LoVo (cell line): ENCODE measurements at regions not wholly inside any gene's neighbourhood (a gene's known extent, or its start where the extent isn't known, plus 50 kb on each side); places are given as distances from the start of the nearest gene placed in this dataset.
"Not testable (repeated sequence)": the region's sequence is repeated elsewhere in the genome, so short reads cannot be mapped to it uniquely, and the experiment has no call there.

Source experiments
- DNase-seq: peaks from one replicate; pipeline ENCODE4 v3.0.0-alpha.2; 2016; ENCODE audit warnings: low spot score

DNA sequence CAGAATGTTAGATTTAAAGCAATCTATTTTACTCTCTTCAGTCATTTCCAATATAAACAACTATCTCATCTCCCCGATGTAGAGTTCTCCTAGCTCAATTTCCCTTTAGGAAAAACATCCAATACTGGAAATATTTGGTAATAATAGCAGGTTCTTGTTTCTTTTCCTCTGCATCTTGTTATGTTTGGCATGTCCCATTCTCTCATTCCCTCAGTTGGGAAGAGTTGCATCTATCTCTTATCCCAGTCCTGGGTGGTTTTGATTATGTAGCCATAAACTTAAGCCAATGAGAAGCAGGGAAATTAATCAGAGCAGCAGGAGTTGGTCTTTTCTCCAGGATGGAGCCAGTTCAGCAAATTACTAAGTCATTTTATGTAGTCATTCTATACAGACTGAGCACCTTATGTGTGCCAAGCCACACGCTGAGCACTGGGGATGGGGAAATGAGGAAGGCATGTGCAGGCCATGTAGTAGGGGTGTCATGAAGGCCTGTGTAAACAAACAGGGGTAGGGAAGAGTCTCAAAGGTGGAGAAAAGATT is 418.2 kb upstream of the NFIA start:
- DNase-seq = no peak

DNA sequence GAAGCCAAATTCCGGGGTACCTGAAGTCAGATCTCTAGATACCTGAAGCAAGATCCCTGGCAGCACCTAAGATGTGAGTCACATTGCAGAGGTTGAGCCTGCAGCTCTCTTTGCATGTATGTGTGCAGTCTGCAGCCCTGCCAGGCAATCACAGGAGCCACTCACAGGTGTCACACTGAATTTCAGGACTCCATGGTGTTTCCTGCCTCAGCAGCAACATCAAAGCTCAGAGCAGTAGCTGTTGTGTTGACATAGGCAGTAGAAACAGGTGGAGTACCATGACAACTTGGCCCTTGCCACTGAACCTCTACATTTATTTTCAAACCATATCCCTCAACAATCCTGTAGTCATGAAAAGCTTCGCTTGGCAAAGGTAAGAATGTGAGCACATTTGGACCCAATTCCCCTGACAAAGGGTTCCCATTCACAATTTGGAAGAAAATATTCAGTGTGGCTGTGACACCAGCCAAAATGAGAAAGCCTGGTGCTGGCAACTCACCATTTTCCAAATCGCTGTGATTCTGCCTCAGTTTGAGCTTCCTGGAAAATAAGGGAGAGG is 419.8 kb upstream of the NFIA start:
- no peak for DNase-seq

DNA sequence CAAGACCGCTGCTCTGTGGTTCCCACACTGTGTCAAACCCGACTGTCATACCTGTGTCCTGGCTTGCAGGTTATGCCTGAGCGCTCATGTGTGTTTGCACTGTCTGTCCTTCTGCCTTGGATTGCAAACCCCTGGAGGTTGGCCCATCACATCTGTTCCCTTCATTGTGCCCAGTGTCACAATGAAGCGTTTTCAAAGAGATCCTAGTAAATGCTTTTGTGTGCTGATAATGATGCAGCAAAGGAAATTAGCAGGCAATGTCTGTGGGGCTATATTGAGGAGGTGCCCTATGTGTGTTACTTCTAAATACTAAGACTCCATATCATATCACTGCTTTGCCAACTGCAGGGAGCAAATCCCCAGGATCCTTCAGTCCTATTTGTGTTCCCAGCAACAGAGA is 424.4 kb upstream of the NFIA start:
- DNase-seq = no peak

DNA sequence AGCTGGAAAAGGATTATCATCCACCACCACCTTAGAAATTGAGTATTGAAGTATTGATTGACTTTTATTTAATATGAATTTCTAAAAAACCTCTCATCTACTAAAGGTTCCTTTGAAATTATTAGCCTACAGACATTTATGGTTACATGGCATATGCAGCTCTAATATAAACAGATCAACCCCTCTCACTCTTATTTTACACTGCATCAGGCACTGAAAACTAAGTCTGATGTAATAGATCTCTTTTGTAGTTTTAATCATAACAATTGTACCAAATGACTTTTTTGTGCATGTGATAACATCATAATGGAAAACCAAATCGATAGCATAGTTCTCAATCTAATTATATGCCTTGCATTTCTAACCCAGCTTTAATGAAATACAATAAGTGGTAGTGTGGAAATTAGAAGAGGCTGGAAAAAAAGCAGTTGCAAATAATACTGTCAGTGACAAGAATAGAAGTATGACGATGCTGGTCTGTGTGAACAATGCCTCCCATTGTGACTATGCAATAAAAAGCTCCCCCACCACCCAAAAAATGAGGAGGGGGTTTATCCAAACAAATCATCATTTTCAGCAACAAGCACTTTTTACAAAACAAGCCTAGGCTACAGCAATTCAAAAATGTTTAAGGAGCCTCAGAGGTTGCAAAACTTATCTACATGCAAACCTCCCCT is 426.5 kb upstream of the NFIA start:
- DNase-seq = no peak

DNA sequence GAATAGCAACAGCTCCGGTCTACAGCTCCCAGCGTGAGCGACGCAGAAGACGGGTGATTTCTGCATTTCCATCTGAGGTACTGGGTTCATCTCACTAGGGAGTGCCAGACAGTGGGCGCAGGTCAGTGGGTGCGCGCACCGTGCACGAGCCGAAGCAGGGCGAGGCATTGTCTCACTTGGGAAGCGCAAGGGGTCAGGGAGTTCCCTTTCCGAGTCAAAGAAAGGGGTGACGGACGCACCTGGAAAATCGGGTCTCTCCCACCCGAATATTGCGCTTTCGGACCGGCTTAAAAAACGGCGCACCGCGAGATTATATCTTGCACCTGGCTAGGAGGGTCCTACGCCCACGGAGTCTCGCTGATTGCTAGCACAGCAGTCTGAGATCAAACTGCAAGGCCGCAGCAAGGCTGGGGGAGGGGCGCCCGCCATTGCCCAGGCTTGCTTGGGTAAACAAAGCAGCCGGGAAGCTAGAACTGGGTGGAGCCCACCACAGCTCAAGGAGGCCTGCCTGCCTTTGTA is 442.3 kb upstream of the NFIA start:
- not testable (repeated sequence) for DNase-seq

DNA sequence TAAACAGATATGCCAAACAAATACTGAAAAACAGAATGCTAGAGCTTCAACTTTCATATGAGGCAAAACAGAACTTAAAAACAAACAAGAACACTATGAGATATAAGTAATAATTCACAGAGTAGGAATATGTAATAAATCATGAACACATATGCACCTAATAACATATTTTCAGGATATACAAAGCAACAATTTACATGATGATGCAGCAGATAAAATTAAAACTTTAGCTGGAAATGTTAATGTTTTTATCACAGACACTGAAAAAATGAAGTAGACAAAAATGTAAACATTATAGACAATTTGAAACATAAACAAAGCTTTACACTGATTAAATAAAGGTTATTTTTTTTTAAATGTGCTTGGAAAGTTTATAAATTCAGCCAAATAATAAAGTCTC is 443.1 kb upstream of the NFIA start:
- DNase-seq = no peak

DNA sequence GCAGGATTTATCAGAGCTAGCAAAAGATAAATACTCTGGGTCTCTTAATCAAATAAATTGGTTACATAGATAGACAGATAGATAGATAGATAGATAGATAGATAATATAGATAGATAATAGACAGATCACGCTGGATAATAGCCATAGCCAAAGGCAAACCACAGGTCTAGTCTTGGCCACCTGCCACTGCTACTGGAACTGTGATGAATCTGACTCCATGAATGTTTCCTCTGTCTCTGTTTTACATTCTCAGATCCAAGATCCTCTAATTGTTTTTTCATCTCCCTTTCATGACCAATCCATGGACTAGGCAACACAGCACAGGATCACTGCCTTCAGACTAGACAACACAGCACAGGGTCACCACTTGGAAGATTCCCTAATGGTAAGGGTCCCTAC is 444.7 kb upstream of the NFIA start:
- no peak for DNase-seq

DNA sequence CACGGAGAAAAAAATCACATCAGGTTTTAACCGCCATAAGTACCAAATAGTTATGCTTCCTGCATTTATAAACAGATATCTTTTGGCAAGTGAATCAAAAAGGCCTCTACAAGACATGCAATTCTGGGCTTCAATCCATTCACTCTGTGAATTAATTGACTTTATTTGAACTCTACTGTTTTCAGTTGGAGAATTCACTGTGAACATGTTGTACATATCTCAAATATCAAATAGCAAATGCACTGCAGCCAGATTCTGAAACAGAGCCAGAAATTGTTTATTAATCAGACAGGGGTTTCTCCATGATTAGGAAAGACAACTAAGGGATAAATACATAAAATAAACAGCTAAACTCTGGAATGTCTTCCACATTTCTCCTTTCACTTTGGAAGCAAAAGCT is 445.4 kb upstream of the NFIA start:
- no peak for DNase-seq

DNA sequence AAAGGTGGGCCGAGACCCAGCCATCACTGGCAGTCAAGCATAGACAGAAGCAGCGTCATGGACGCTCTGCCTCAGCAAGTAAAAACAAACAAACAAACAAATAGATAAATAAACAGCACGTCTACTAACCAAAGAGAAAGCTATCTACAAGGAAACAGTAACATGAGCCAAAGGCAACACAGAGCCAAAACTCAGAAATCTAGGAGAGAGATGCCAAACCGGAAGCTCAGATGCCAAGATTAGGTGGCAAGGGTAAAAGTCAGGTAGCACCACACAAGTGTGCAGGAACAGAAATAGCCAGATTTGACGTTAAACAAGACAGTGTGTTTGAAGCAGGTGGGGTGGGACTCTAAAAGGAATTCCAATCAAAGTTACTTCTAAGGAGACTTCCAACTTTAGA is 448.3 kb upstream of the NFIA start:
- no peak for DNase-seq

DNA sequence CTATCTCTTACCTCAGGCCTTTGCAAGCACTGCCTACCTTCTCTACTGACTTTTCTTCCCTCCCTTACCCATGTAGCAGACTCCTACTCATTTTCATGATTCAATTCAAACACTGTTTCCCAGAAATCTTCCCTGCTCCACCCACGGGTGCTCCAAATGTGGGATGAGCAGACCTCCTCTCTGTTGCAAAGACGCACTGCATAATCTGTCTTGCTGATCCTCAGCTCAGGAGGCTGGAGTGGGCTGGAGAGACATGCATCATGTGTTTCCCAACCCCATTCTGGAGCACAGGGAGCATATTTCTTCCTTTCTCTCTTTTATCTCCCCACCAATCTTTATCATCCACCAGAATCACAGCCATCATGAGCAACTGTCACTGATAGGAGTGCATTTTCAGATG is 459.9 kb upstream of the NFIA start:
- no peak for DNase-seq

DNA sequence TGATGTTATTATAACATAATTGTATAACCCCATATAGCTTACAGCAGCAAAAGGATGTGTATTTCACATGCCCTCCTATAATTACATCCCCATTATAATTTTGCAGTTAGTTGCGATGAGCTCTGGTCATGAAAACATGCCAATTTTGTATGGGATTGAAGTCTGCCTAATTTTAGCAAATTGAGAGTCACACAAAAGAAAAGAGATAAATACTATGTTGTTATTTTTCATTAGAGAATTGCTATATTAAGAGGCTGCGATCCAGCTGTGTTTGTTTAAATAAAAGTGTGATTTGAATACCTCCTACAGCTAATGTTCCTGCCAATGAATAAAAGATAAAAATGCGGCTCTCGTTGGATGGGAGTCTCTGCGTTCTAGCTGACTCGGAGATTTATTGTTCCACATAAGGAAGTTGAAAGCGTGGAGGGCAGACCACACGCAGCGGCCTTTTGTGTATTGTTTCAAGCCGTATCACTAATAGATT is 461.0 kb upstream of the NFIA start:
- no peak for DNase-seq

DNA sequence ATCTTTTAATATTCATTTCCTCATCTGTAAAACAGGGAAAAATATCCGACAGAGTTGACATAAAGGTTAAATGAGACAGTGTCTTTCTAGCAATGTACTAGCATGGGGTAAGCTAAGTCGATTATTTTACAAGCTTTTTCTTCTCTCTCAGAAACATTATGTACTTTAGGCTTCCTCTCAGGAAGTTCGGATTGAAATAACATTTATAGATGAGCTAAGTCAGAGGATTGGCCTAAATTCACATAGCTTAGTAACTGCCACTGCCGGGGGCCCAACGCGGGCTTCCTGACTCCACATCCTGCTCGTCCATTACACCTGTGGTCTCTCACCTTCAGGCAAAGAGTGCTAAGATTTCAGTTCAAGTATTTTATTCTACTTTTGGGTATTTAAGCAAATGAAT is 462.3 kb upstream of the NFIA start:
- no peak for DNase-seq

DNA sequence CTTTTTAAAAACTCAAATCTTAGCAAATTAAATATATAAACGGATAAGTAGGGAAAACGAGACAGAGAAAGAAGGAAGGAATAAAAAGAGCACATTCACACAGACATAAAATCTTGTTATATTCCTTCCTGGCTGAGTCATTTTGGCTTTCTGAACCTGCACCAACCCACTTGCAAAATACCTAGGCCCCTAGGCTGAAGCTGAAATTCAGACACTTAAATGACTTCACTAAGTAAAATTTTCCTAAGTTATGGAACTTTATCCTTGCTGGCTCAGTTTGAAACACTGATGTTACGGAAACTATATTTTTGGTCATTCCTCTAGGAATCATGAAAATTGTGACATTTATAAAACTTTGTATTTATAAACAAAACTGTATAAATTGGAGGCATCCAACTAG is 462.8 kb upstream of the NFIA start:
- DNase-seq = no peak

DNA sequence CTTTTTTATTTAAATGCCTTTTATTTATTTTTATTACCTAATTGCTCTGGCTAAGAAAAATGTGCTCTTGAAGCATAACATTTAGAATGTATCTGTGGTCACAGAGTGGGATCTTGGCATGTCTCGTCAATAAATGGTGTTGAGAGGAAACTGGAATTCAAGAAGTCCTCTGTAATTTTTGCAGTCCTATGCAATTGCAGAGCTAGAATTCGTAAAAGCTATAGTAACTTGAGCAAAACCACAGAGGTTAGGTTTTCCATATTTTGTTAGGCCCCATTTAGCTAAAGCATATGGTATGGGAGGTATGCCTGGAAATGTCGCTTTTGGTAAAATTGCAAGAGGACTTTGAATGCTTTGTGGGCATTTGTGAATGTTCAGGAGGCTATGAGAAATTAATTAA is 466.7 kb upstream of the NFIA start:
- no peak for DNase-seq

DNA sequence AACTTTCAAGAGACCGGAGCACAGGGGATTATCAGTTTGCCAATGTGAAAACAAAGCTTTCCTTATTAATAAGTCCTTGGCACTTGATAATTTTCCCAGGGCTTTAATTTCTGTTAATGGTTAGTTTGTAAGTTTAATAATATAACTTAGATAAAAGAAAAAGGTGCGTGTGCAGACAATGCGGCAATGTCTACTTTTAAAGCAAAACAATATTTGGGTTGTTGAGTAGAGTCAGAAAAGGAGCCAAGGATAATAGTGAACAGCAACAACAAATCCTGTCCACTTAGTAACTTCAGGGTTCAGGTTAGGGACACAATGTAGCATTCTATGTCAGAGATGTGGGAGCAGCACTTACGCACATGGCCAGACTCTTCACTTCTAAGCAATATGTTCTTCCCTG is 469.6 kb upstream of the NFIA start:
- DNase-seq = no peak

DNA sequence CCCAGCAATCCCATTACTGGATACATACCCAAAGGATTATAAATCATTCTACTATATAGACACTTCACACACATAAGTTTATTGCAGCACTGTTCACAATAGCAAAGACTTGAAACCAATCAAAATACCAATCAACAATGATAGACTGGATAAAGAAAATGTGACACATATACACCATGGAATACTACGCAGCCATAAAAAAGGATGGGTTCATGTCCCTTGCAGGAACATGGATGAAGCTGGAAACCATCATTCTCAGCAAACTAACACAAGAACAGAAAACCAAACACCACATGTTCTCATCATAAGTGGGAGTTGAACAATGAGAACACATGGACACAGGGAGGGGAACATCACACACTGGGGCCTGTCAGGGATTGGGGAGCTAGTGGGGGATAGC is 475.4 kb upstream of the NFIA start:
- DNase-seq = not testable (repeated sequence)

DNA sequence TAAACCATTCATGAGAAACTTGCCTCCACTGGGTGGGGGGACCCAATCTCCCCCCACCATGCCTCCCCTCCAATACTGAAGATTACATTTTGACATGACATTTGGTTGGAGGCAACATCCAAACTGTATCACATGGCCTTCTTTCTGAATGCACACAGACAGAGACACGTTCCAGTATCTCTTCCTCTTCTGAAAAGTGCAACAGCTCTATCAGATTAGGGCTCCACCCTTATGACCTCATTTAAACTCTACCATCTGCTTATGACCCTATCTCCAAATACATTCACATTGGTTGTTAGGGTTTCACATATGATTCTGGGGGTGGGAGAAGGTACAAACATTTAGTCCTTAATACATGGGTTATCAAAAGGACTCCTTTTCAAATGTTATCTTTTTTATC is 481.8 kb upstream of the NFIA start:
- DNase-seq = no peak

DNA sequence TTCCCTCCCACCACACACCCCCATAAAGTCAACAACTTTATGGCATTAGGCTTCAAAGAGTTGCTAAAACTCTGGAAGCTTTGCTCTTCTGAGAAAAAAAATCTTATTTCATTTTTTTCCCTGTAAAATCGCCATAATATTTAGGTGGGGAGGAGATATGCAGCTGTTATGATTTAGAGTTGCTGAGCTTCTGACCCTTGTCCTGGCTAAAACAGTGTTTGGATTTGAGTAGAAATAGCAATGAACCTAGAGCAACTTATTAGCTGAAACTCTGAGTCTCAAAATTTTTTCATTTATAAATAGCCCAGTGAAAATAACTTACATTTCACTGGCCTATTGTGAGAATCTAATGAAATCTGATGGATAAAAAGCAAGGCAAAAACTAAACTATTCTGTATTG is 482.8 kb upstream of the NFIA start:
- no peak for DNase-seq

DNA sequence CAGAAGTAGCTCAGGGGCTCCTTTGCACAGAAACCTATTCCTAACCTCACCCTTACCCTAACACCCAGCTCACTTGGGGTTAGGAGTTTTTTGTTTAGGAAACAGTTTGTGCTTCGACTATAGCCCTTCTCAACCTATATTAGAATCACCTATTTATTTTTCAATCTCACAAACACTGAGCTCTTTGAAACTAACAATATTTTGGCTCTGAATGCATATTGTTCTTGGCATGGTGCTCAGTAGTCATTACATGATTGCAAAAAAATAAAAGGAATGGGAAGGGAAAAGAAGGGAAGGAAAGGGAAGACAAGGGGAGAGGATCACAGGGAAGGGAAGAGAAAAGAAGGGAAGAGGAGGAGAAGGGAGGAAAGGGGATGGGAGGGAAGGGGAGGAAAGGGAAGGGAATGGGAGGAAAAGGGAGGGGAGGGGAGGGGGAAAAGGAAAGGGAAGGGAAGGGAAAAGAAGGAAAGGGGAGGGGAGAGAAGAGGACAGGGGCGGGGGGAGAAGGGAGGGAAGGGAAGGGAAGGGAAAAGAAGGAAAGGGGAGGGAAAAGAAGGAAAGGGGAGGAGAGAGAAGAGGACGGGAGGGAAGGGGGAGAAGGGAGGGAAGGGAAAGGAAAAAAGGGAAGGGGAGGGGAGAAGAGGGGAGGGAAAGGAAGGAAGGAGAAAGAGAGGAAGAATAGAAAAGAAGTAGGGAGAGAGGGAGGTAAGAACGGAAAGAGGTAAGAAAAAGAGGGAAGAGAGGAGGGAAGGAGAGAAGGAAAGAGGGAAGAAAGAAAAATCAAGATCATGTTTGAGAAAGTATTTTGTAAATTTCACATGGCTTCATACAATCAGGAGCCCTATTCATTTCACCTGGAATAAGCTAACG is 484.1 kb upstream of the NFIA start:
- no peak for DNase-seq

DNA sequence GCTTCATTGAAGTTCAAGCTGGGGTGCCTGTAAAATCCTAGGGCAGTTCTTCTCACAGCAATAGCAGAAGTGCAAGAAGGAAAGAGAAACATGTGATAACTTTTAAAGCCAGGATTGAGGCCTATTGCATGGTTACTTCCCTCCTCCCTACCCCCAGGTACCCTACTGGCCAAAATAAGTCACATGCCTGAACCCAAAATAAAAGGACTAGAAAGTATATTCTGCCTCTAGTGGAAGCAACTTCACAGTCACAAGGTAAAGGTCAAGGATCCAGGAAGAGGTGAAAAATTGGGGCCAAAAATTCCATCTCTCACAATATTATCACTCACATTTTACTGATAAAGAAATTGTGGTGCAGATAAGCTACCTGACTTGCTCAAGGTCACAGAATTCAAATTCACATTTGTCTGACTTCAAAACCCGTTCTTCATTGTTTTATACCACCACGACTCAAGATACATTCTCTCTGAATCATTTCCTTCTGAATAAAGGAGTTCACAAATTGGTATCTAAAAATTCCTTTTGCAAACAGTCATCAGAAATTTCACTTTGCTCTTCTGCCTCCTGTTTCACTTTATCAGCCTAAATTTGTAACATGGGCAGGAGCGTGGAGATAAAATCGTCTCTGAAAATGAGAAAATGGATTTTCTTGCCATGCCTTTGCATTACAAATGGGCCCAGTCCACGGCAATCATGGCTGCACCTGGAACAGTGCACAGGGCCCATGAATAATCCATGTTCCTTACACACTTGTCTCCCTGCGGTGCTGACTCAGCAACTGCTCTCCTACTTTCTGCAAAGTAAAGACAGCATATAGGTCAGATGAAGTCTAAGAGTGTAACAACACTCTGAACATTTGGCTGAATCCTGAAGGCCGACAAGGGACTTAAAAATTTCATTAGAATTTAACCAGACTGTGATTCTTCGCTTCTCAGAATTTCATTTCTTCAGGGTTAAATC is 485.3 kb upstream of the NFIA start:
- no peak for DNase-seq

DNA sequence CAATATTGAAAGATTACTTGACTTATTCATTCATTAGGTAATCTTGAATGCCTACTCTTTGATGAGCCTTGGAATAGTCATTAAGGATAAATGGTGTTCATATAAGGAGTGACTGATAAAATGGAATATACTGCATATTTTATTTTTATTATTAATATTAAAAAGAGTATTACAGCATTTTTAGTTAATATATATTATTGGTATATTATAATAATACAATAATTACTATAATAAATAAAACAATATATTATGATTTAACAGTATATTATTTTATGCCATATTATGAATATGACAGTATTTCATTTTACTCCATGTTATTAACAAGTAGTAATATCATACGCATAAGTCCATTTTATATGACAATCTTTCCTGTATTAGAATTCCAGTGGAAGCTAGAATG is 490.8 kb upstream of the NFIA start:
- DNase-seq = no peak

DNA sequence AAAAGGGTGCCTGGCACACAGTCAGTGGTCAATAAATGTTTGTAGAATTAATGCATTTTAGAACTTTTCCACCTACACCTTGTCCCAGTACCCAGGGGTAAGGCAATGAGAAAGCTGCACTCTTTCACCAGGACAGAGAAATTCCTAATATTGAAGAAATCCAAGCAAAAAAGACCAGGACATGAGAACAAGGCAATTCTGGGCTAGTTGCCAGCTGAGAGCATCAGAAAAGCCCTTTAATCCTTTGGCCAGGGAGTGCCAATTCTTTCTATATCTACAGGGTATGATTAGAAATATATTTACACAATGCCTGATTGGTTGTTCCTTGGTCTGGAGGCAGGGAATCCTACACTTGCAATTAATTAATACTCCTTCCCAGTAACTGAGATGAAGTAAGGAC is 492.4 kb upstream of the NFIA start:
- no peak for DNase-seq
